Fibroblast of the aortic adventitia (primary cell): ENCODE measurements at regions not wholly inside any gene's neighbourhood (a gene's known extent, or its start where the extent isn't known, plus 50 kb on each side); places are given as distances from the start of the nearest gene placed in this dataset.

Source experiments
- DNase-seq: peaks from one replicate; pipeline ENCODE4 v3.0.0-alpha.2; 2010; ENCODE audit warnings: low read depth
- H3K4me3 ChIP-seq: 2 replicates; pipeline ENCODE4 v1.5.1; 2011; ENCODE audit warnings: low read depth, mild to moderate bottlenecking, control low read depth, low read length, moderate library complexity
- TF ChIP-seq, protein P1 (sequence below): IDR thresholded peaks from 2 replicates; pipeline ENCODE4 v1.5.1; 2011; ENCODE audit warnings: mild to moderate bottlenecking, low read length, control low read depth, inconsistent platforms; ENCODE audit not compliant: insufficient read depth

DNA sequence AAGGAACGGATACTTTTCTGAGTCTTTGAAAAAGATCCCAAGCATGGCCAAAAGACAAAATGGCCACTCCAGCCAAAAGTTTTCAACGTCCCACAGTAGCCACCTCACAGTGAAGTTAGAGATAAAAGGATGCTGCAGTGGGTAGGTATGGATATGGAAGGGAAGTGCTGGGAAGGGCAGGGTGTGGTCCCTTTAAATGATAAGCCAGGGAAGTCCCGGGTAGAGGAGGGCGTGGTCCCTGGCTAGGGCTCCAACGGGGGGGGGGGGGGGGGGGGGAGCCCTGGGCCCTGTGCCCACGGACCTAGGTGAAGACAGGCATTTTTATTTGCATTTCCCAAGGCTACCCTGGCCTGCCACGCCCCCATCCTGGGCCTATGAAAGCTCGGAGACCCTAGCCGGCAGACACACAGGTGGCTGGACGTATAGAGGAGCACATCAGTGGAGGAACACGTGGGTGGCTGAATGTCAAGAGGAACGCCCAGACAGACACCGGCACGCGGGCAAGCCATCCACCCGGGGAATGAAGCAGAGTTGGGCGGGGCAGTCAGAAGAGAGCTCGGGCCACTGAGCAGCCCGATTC is 306.7 kb downstream of the NFIB start:
- no peak for DNase-seq
- TF ChIP-seq, protein P1, sequence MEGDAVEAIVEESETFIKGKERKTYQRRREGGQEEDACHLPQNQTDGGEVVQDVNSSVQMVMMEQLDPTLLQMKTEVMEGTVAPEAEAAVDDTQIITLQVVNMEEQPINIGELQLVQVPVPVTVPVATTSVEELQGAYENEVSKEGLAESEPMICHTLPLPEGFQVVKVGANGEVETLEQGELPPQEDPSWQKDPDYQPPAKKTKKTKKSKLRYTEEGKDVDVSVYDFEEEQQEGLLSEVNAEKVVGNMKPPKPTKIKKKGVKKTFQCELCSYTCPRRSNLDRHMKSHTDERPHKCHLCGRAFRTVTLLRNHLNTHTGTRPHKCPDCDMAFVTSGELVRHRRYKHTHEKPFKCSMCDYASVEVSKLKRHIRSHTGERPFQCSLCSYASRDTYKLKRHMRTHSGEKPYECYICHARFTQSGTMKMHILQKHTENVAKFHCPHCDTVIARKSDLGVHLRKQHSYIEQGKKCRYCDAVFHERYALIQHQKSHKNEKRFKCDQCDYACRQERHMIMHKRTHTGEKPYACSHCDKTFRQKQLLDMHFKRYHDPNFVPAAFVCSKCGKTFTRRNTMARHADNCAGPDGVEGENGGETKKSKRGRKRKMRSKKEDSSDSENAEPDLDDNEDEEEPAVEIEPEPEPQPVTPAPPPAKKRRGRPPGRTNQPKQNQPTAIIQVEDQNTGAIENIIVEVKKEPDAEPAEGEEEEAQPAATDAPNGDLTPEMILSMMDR: no peak
- no peak overlapping the region for H3K4me3 ChIP-seq

- TF ChIP-seq, protein P1: no peak
- no peak for DNase-seq
- no peak overlapping the region for H3K4me3 ChIP-seq
These were observed 307.4 kb downstream of the NFIB start for GRCh38 chr9:14006386-14007187.

DNA sequence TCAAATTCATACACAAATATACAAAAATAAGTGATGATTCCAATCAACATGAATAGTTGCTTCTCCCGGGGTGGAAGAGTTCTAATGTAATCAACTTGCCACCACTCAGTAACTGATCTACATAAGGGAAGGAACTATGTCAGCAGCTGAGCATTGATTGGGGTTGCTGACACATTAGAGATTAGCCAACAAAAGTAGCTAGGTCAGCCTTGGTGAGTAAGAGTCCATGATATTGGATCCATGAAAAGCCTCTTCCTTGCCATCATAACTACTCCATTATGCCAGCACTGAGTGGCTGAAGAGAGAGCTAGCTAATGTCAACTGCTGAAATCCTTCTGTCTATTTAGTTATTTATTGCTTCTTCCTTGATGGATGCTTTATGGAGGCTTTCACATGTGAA is 309.8 kb downstream of the NFIB start:
- TF ChIP-seq, protein P1: no peak
- no peak for DNase-seq
- no peak overlapping the region for H3K4me3 ChIP-seq

DNA sequence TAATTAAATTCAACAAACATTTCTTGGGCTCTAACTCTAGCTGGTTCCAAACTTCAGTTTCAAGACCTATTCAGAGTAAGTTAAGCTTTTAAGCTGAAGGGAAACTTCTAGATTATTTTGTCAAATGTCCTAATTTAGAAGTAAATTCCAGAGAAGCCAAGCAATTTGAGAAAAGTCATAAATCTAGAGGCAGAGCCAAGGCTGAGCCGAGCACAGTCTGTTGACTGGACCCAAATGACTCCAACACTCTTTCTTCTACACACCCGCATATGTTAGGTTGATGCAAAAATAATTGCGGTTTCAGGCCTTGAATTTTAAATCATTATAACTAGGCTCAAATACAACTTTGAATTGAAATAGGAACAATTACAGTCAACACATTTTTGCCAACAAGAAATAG is 319.7 kb downstream of the NFIB start:
- DNase-seq: no peak
- TF ChIP-seq, protein P1: no peak
- no peak overlapping the region for H3K4me3 ChIP-seq

DNA sequence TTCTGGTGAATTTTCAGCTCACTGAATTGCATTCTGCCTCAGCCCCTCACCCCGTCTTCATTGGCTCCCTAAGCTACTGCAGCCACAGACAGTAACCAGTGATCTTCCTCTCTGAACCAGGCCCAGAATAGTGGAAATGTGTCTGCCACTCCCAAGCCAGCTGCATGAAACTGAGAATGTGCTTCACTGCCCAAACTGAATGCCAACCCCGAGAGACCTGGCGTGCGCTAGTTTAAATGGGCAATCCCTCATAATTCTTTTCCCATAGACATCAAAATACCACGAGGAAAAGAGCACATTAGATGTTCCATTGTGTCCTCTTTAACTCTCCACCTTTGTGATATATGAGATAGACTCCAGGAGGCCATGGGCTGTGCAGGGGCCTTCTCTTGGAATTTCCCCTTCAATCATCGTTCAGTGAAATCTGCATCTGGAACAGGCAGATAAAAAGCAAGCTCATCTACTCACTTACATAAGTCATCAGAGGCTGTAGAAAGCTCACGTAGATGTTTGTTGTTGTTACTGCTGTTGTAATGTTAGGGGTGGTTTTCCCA is 320.2 kb downstream of the NFIB start:
- TF ChIP-seq, protein P1: no peak
- no peak overlapping the region for H3K4me3 ChIP-seq
- DNase-seq: no peak

GRCh38 chr9:13992138-13993088 is 321.5 kb downstream of the NFIB start:
- no peak overlapping the region for H3K4me3 ChIP-seq
- DNase-seq: peak; percentile 45
- TF ChIP-seq, protein P1: no peak
